ENCODE measurements at regions not wholly inside any gene's neighbourhood (a gene's known extent, or its start where the extent isn't known, plus 50 kb on each side); places are given as distances from the start of the nearest gene placed in this dataset.

- H3K4me1 ChIP-seq (ENCODE audit: insufficient read depth, low read length, poor library complexity, severe bottlenecking), result no peaks in the 10 kb centered on the region
- BruUV-seq (replicated peaks), result no TSS peak
- ChIA-PET CTCF (ENCODE audit: unreplicated experiment) (no interaction called here), POLR2A (no interaction called here)
- H4K20me1 ChIP-seq (ENCODE audit: insufficient read depth, low read length), result no peaks in the 10 kb centered on the region
- no peaks in the 10 kb centered on the region for H3K9me2 ChIP-seq (ENCODE audit: insufficient read depth, low read length)
- no peak for DNase-seq (ENCODE audit: low spot score)
- H3K4me3 ChIP-seq (ENCODE audit: low read depth, low read length, poor library complexity, severe bottlenecking), result no peak overlapping the region
- H2AFZ ChIP-seq (ENCODE audit: low read length), result no peak overlapping the region
- H3K79me2 ChIP-seq (ENCODE audit: insufficient read depth, low read depth, low read length), result no peaks in the 10 kb centered on the region
- H3K9me3 ChIP-seq (ENCODE audit: low read length), result no peaks in the 10 kb centered on the region
- intact Hi-C loops (cut with micrococcal nuclease; ENCODE audit: unreplicated experiment), result no loop called here
- H3K27ac ChIP-seq (ENCODE audit: low read depth, low read length, poor library complexity, severe bottlenecking), result no peak overlapping the region
- no peaks in the 10 kb centered on the region for H3K36me3 ChIP-seq (ENCODE audit: insufficient read depth, low read length)
- H3K4me2 ChIP-seq (ENCODE audit: low read length), result no peak overlapping the region
- TF ChIP-seq EZH2phosphoT487 (IDR thresholded peaks at IDR 0.05; ENCODE audit: borderline replicate concordance, low read depth, low read length) (no peak), CTCF (conservative IDR thresholded peaks at IDR 0.05; ENCODE audit: low read length) (no peak)
Observed at GRCh38 chr3:86451749-86452148, 539.2 kb downstream of the VGLL3 start.

- Histone ChIP-seq H2AFZ (ENCODE audit: low read length) (no peak overlapping the region), H4K20me1 (ENCODE audit: insufficient read depth, low read length) (no peaks in the 10 kb centered on the region), H3K9me3 (ENCODE audit: low read length) (no peaks in the 10 kb centered on the region), H3K4me1 (ENCODE audit: insufficient read depth, low read length, poor library complexity, severe bottlenecking) (no peaks in the 10 kb centered on the region), H3K4me2 (ENCODE audit: low read length) (no peak overlapping the region), H3K9me2 (ENCODE audit: insufficient read depth, low read length) (no peaks in the 10 kb centered on the region), H3K4me3 (ENCODE audit: low read depth, low read length, poor library complexity, severe bottlenecking) (no peak overlapping the region), H3K79me2 (ENCODE audit: insufficient read depth, low read depth, low read length) (no peaks in the 10 kb centered on the region), H3K36me3 (ENCODE audit: insufficient read depth, low read length) (no peaks in the 10 kb centered on the region), H3K27ac (ENCODE audit: low read depth, low read length, poor library complexity, severe bottlenecking) (no peak overlapping the region)
- ChIA-PET POLR2A (no interaction called here), CTCF (ENCODE audit: unreplicated experiment) (no interaction called here)
- no TSS peak for BruUV-seq (replicated peaks)
- no peak for TF ChIP-seq EZH2phosphoT487 (IDR thresholded peaks at IDR 0.05; ENCODE audit: borderline replicate concordance, low read depth, low read length)
- no peak for TF ChIP-seq CTCF (conservative IDR thresholded peaks at IDR 0.05; ENCODE audit: low read length)
- intact Hi-C loops (cut with micrococcal nuclease; ENCODE audit: unreplicated experiment), result no loop called here
- no peak for DNase-seq (ENCODE audit: low spot score)
Observed at GRCh38 chr3:86438544-86438943, 552.4 kb downstream of the VGLL3 start.

- Histone ChIP-seq H4K20me1 (ENCODE audit: insufficient read depth, low read length) (no peaks in the 10 kb centered on the region), H2AFZ (ENCODE audit: low read length) (no peak overlapping the region), H3K4me2 (ENCODE audit: low read length) (no peak overlapping the region), H3K4me3 (ENCODE audit: low read depth, low read length, poor library complexity, severe bottlenecking) (no peak overlapping the region), H3K9me3 (ENCODE audit: low read length) (no peaks in the 10 kb centered on the region), H3K36me3 (ENCODE audit: insufficient read depth, low read length) (no peaks in the 10 kb centered on the region), H3K9me2 (ENCODE audit: insufficient read depth, low read length) (no peaks in the 10 kb centered on the region), H3K27ac (ENCODE audit: low read depth, low read length, poor library complexity, severe bottlenecking) (no peak overlapping the region), H3K4me1 (ENCODE audit: insufficient read depth, low read length, poor library complexity, severe bottlenecking) (no peaks in the 10 kb centered on the region), H3K79me2 (ENCODE audit: insufficient read depth, low read depth, low read length) (no peaks in the 10 kb centered on the region)
- no peak for DNase-seq (ENCODE audit: low spot score)
- TF ChIP-seq CTCF (conservative IDR thresholded peaks at IDR 0.05; ENCODE audit: low read length) (no peak), EZH2phosphoT487 (IDR thresholded peaks at IDR 0.05; ENCODE audit: borderline replicate concordance, low read depth, low read length) (no peak)
- CTCF ChIA-PET (ENCODE audit: unreplicated experiment), result no interaction called here
- BruUV-seq (replicated peaks), result no TSS peak
- intact Hi-C loops (cut with micrococcal nuclease; ENCODE audit: unreplicated experiment), result no loop called here
- POLR2A ChIA-PET, result no interaction called here
Observed at GRCh38 chr3:86427343-86427742, 563.6 kb downstream of the VGLL3 start.

Data from OCI-LY7 (cell line).